Esophagus muscularis mucosa (tissue), 3 donors: ENCODE measurements at regions not wholly inside any gene's neighbourhood (a gene's known extent, or its start where the extent isn't known, plus 50 kb on each side); places are given as distances from the start of the nearest gene placed in this dataset.

Experiments used
- CTCF ChIP-seq, 3 experiments: fragments of 200-600 bp in 2 of 3; fragments of 450-650 bp in 1 of 3; sonication (generic) in 2 of 3; IDR thresholded peaks; one replicate each; pipeline ENCODE4 v1.5.1; 2017 to 2019; ENCODE audit warnings: antibody characterized with exemption in 3 of 3, mild to moderate bottlenecking in 2 of 3, moderate library complexity in 1 of 3
- POLR2A ChIP-seq: fragments of 450-650 bp; IDR thresholded peaks from one replicate; pipeline ENCODE4 v1.6.1; 2017; ENCODE audit warnings: antibody characterized with exemption, moderate library complexity, mild to moderate bottlenecking, low read depth

GRCh38 chr14:53841109-53842099 lies 115.2 kb downstream of the BMP4 start:
- TF ChIP-seq CTCF (IDR thresholded peaks at IDR 0.05) (no peak), POLR2A (no peak)
